Naive thymus-derived CD8-positive, alpha-beta T cell (primary cell): ENCODE measurements at regions not wholly inside any gene's neighbourhood (a gene's known extent, or its start where the extent isn't known, plus 50 kb on each side); places are given as distances from the start of the nearest gene placed in this dataset.
"Not testable (repeated sequence)": the region's sequence is repeated elsewhere in the genome, so short reads cannot be mapped to it uniquely, and the experiment has no call there.

Experiments used
- ATAC-seq, 2 donors: fragments of 150-1000 bp; cut with Tn5 transposase in 1 of 2; sonication (Bioruptor Pico), chemical (Tn5 transposase) in 1 of 2; 1 replicate in 1 of 2; 2 replicates in 1 of 2; pipeline ENCODE4 v1.10.0; 2021; ENCODE audit warnings: mild to moderate bottlenecking in 2 of 2, moderate library complexity in 2 of 2
- POLR2A ChIA-PET: fragments of 350-600 bp; sonication (Branson Sonifier 250); formaldehyde crosslinking; loops from one replicate; lab custom pipeline; 2021; ENCODE audit warnings: antibody characterized with exemption; lab: Charles Lee
- DNase-seq, 10 donors: peaks; one replicate each; pipeline versions ENCODE4 v3.0.0 to v3.0.0-alpha.2; 2020 to 2022
- H3K27ac Mint-ChIP-seq, 10 donors: one replicate each; pipeline ENCODE4 v1.8.0; 2020 to 2022; ENCODE audit warnings: mild to moderate bottlenecking in 10 of 10, mixed read lengths in 10 of 10, moderate library complexity in 4 of 10, inconsistent platforms in 1 of 10
- H3K27me3 Mint-ChIP-seq, 5 donors: one replicate each; pipeline ENCODE4 v1.8.0; 2021 to 2022; ENCODE audit warnings: mixed read lengths in 5 of 5
- H3K36me3 Mint-ChIP-seq, 3 donors: one replicate each; pipeline ENCODE4 v1.8.0; 2020 to 2022; ENCODE audit warnings: mixed read lengths in 3 of 3, mild to moderate bottlenecking in 2 of 3, inconsistent platforms in 1 of 3
- H3K4me1 Mint-ChIP-seq, 4 donors: one replicate each; pipeline ENCODE4 v1.8.0; 2021 to 2022; ENCODE audit warnings: mixed read lengths in 4 of 4
- H3K4me3 Mint-ChIP-seq, 10 donors: one replicate each; pipeline ENCODE4 v1.8.0; 2020 to 2022; ENCODE audit warnings: mild to moderate bottlenecking in 10 of 10, mixed read lengths in 10 of 10, moderate library complexity in 6 of 10, inconsistent platforms in 1 of 10
- H3K9me3 Mint-ChIP-seq, 9 donors: one replicate each; pipeline ENCODE4 v1.8.0; 2020 to 2022; ENCODE audit warnings: mixed read lengths in 9 of 9, mild to moderate bottlenecking in 3 of 9, inconsistent platforms in 1 of 9, moderate library complexity in 1 of 9

DNA sequence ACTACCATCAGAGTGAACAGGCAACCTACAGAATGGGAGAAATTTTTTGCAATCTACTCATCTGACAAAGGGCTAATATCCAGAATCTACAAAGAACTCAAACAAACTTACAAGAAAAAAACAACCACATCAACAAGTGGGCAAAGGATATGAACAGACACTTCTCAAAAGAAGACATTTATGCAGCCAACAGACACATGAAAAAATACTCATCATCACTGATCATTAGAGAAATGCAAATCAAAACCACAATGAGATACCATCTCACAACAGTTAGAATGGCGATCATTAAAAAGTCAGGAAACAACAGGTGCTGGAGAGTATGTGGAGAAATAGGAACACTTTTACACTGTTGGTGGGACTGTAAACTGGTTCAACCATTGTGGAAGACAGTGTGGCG lies 51.5 kb downstream of the TGIF2LX start:
- H3K4me1 Mint-ChIP-seq, H3K36me3 Mint-ChIP-seq, POLR2A ChIA-PET, H3K4me3 Mint-ChIP-seq, H3K9me3 Mint-ChIP-seq, ATAC-seq, DNase-seq, H3K27me3 Mint-ChIP-seq: not testable (repeated sequence)
- peak overlapping the region in 1 of 10 donors; percentile 19 for H3K27ac Mint-ChIP-seq

DNA sequence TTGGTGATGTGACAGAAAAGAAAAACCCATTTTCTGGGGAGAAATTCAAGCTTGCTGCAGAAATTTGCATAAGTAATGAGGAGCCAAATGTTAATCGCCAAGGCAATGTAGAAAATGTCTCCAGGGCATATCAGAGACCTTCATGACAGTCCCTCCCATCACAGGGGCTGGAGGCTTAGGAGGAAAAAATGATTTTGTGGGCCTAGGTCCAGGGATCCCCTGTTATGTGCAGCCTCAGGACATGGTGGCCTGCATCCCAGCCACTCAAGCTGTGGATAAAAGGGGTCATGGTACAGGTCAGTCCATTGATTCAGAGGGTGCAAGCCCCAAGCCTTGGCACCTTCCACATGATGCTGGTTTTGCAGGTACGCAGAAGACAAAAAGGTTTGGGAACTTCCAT lies 90.7 kb downstream of the TGIF2LX start:
- DNase-seq (no peak), ATAC-seq (no peak)
- POLR2A ChIA-PET, result no interaction called here
- Mint-ChIP-seq H3K9me3 (peaks cover 0 to 16% (median 3%) of the 10 kb centered on the region in 9 donors), H3K4me3 (no peak overlapping the region), H3K27me3 (no peaks in the 10 kb centered on the region), H3K27ac (no peak overlapping the region), H3K36me3 (no peaks in the 10 kb centered on the region), H3K4me1 (no peaks in the 10 kb centered on the region)

DNA sequence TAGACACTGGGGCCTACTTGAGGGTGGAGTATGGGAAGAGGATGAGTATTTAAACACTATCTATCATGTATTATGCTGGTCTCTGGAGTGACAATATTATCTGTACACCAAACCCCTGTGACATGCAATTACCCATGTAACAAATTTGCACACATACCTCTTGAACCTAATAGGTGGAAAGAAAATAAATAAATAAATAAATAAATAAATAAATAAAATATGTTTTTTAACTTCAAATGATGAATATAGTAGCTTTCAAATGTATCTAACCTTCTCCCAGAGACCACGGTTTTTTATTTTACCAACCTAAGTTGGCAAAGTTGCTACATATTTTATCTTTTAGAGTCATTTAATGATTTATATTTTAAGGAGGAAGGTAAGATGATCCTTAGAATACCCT lies 105.0 kb downstream of the TGIF2LX start:
- no peak overlapping the region for H3K4me3 Mint-ChIP-seq
- no peaks in the 10 kb centered on the region for H3K36me3 Mint-ChIP-seq
- no peak for ATAC-seq
- H3K9me3 Mint-ChIP-seq, result peaks cover 0 to 11% (median 0%) of the 10 kb centered on the region in 9 donors
- no peak for DNase-seq
- no peaks in the 10 kb centered on the region for H3K27me3 Mint-ChIP-seq
- POLR2A ChIA-PET, result no interaction called here
- H3K27ac Mint-ChIP-seq, result no peak overlapping the region
- no peaks in the 10 kb centered on the region for H3K4me1 Mint-ChIP-seq

DNA sequence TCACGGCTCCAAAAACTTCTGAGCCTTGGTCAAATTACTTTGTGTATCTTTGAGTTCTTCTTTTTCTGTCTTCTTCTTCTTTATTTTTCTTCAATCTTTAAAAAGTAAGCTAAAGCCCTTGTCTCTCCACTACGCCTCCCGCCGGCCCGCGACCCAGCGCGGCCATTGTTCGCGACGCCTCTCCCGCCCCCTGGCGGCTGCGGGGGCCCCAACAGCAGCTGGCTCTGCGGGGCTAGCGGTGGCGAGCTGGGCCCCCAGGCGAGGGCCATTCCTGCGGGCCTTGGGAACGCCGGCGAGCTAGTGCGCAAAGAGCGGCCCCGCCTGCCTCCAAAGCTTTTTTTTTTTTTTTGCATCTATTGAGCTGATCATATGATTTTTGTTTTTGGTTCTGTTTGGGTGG lies 119.1 kb downstream of the TGIF2LX start:
- POLR2A ChIA-PET, result no interaction called here
- ATAC-seq (no peak), DNase-seq (no peak)
- H3K4me1 Mint-ChIP-seq, result no peaks in the 10 kb centered on the region
- H3K27me3 Mint-ChIP-seq, result no peaks in the 10 kb centered on the region
- H3K27ac Mint-ChIP-seq, result no peak overlapping the region
- no peak overlapping the region for H3K4me3 Mint-ChIP-seq
- no peaks in the 10 kb centered on the region for H3K36me3 Mint-ChIP-seq
- H3K9me3 Mint-ChIP-seq, result peaks cover 0 to 25% (median 0%) of the 10 kb centered on the region in 9 donors
